HG03159 (cell line): ENCODE measurements at regions not wholly inside any gene's neighbourhood (a gene's known extent, or its start where the extent isn't known, plus 50 kb on each side); places are given as distances from the start of the nearest gene placed in this dataset.

Experiments
- ATAC-seq: cut with Tn5 transposase; IDR thresholded peaks from one replicate; pipeline ENCODE4 v1.9.1; 2021; ENCODE audit warnings: mild to moderate bottlenecking, moderate library complexity; ENCODE audit not compliant: unreplicated experiment

GRCh38 chr16:9366048-9366969, 274.9 kb downstream of the HAPSTR1 start:
- no peak for ATAC-seq

GRCh38 chr16:9370061-9370491, 278.6 kb downstream of the HAPSTR1 start:
- ATAC-seq, result no peak

- ATAC-seq, result no peak
Measured at GRCh38 chr16:9371713-9372448, 280.4 kb downstream of the HAPSTR1 start.

DNA sequence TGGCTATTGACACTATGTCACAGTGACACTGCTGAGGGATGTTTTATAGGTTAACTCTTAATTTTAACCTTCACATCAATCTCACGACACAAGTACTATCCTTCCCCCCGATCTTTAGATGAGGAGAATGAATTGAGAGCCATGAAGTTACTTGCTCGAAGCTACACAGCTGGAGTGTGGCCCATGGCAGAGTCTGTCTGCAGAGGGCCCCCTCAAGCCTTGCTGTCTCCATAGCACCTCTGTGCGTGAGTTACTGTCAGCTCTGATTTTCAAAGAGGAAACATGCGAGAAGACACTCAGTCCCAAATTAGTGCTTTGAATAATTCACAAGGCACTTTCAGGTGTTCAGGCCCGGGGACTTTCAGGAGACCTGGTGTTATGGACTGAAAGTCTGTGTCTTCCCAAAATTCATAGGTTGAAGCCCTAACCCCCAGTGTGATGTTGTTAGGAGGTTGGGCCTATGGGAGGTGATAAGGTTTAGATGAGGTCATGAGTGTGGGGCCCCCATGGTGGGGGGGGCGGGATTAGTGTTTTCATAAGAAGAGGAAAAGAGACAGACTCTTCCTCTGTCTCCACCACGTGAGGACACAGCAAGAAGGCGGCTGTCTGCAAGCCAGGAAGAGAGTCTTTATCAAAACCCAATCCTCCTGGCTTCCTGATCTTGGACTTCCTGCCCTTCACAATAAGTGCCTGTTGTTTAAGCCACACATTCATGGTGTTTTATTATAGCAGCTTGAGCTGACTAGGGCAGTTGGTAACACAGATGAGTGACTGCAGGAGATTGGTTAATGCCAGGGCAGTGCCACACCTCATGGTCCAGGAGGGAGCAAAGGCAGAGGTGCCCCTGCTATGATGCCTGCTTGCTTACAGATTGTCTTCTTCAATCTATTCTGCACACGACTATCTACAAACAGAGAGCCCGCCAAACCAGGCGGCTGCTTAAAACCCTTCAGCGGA, 281.8 kb downstream of the HAPSTR1 start:
- no peak for ATAC-seq

- ATAC-seq, result no peak
Measured at GRCh38 chr16:9374061-9374460, 282.6 kb downstream of the HAPSTR1 start.

- no peak for ATAC-seq
Measured at GRCh38 chr16:9378876-9379275, 287.4 kb downstream of the HAPSTR1 start.

- no peak for ATAC-seq
Measured at GRCh38 chr16:9380221-9380620, 288.8 kb downstream of the HAPSTR1 start.

GRCh38 chr16:9381399-9381798, 290.0 kb downstream of the HAPSTR1 start:
- ATAC-seq, result no peak

DNA sequence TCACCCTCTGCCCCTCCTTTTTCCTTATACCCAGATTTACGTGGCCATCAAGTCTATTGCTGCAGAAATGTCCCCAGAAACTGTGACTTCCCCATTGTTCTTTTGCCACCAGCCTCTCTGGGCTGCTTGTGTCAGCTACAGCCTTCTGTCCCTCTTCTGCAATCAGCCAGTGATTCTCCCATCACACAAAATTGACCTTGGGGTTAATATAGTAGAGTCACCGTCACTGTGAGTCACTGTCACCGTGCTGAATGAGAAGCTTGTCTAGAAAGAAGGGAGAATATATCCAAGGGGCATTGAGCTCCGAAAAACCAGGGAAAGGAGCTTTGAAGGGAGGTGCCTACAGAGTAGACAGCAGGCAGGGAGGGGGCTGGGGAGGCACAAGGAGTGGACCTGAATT, 290.5 kb downstream of the HAPSTR1 start:
- ATAC-seq, result no peak

DNA sequence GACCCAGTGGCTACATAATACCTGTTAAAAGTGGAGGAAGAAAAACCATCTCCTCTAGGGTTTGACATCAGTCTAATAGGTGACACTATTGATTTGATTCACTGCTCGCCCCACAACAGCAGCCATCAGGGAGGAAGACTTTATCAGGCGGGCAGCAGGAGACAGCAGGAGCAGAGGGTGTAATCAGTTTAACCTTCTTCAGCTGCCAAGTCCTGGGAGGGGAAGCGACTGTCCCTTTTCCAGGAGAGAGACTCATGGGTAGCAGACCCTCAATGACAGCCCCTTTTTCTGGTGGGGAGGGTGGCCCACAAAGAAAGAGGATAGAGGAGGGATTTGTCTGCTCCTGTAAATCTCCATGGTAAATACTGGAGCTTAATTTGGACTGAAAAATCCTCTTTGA, 291.8 kb downstream of the HAPSTR1 start:
- ATAC-seq, result no peak

DNA sequence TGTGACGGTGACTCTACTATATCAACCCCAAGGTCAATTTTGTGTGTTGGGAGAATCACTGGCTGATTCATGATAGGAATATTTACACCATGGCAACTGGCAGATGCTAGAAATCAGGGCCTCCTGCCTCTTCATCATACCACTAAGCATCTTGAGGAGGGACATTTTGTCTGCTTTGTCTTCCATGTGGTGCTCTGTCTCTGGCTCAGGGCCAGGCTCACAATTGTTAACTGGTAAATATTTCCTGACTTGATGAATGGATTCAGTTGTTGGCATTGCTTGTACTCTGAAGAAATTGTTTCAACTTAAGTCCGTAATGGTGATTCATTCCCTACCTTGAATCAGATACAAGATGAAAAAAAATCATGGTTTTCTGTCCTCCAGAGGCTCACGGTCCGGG, 292.7 kb downstream of the HAPSTR1 start:
- ATAC-seq, result no peak

GRCh38 chr16:9389543-9390207, 298.2 kb downstream of the HAPSTR1 start:
- no peak for ATAC-seq

GRCh38 chr16:9392956-9393355, 301.5 kb downstream of the HAPSTR1 start:
- ATAC-seq, result no peak

DNA sequence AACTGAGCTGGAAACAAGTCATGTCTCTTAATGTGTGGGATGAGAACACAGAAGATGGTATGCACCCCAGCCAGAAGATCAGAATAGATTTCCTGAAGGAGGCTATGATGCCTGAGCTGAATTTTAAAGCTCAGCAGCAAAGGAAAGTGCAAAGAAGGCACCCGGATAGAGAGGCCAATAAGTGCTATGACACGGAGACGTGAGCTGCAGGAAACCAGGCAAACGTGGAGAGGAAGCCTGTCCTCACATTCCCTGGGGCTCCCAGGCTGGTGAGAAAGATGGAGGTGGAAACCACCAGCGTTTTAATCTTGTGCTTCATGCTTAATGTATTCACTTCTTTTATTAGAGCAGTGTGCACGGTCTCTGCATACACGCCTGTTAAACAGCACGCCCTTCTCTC, 302.1 kb downstream of the HAPSTR1 start:
- ATAC-seq, result no peak

DNA sequence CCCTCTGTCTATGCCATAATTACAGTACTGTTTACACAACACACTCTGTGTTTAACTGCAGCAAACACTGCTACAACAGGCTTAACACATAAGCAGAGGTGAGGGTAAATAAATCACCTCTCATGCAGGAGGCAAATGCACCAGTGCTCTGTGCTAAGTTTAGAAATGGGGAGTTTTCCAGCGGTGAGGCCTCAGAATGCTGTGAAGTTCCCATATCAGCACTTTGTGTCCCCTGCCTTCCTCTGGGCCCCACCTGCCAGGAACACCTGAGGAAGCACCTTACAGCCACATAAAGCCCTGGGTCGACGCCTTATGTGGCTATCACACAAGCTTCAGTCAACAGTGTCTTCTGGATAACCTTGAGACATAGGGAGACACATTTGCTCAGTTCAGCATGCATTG, 304.5 kb downstream of the HAPSTR1 start:
- ATAC-seq, result no peak

GRCh38 chr16:9399573-9399972, 308.1 kb downstream of the HAPSTR1 start:
- ATAC-seq, result no peak

- ATAC-seq, result no peak
Measured at GRCh38 chr16:9401173-9401572, 309.7 kb downstream of the HAPSTR1 start.

DNA sequence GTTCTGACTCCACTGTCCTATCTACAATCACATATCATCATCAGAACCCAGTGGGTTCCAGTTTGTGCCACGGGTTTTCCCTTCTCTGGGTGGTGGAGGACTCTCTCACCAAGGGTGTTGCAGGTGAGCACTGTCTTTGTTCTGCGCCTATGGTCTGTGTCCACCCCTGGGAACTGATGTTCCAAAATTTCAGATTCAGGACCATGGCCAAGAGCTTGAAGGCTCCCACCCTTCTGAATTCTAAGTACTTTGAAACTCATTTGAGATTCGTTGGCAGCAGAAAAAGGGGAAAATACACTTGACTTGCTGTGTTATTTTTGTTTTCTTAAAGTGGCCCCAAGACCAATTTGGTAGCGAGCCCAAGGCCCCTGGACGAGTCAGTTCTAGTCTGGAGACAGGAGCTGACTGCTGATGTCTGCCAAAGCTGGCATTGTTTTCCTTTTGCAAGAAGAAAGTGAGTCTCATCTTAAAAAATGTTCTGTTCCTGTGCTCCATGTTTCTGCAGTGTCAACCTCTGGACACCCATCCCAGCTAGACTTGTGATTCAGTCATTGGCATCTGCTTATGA, 310.9 kb downstream of the HAPSTR1 start:
- no peak for ATAC-seq

GRCh38 chr16:9404811-9405210, 313.4 kb downstream of the HAPSTR1 start:
- ATAC-seq, result no peak
